ENCODE measurements at regions not wholly inside any gene's neighbourhood (a gene's known extent, or its start where the extent isn't known, plus 50 kb on each side); places are given as distances from the start of the nearest gene placed in this dataset.
"Not testable (repeated sequence)": the region's sequence is repeated elsewhere in the genome, so short reads cannot be mapped to it uniquely, and the experiment has no call there.

- no peak for DNase-seq
These were observed 92.8 kb upstream of the PARD3 start for GRCh38 chr10:34907743-34908430.

GRCh38 chr10:34906067-34906965 is 91.2 kb upstream of the PARD3 start:
- no peak for DNase-seq

GRCh38 chr10:34905200-34905927 is 90.3 kb upstream of the PARD3 start:
- DNase-seq: no peak

GRCh38 chr10:34904191-34904590 is 89.1 kb upstream of the PARD3 start:
- no peak for DNase-seq

- DNase-seq: no peak
These were observed 84.1 kb upstream of the PARD3 start for GRCh38 chr10:34899161-34899560.

GRCh38 chr10:34895977-34896376 is 80.9 kb upstream of the PARD3 start:
- DNase-seq: no peak

GRCh38 chr10:34895046-34895445 is 80.0 kb upstream of the PARD3 start:
- DNase-seq: not testable (repeated sequence)

GRCh38 chr10:34892521-34892920 is 77.4 kb upstream of the PARD3 start:
- not testable (repeated sequence) for DNase-seq

- DNase-seq: no peak
These were observed 75.8 kb upstream of the PARD3 start for GRCh38 chr10:34890939-34891338.

GRCh38 chr10:34889004-34889869 is 74.1 kb upstream of the PARD3 start:
- DNase-seq: no peak

- DNase-seq: no peak
These were observed 72.0 kb upstream of the PARD3 start for GRCh38 chr10:34886906-34887642.

- no peak for DNase-seq
These were observed 70.8 kb upstream of the PARD3 start for GRCh38 chr10:34885898-34886297.

- no peak for DNase-seq
These were observed 69.9 kb upstream of the PARD3 start for GRCh38 chr10:34885011-34885410.

GRCh38 chr10:34884272-34884952 is 69.3 kb upstream of the PARD3 start:
- no peak for DNase-seq

GRCh38 chr10:34880817-34881216 is 65.7 kb upstream of the PARD3 start:
- no peak for DNase-seq

- DNase-seq: not testable (repeated sequence)
These were observed 63.6 kb upstream of the PARD3 start for GRCh38 chr10:34878651-34879050.

- DNase-seq: no peak
These were observed 60.0 kb upstream of the PARD3 start for GRCh38 chr10:34875061-34875460.

- DNase-seq: no peak
These were observed 57.7 kb upstream of the PARD3 start for GRCh38 chr10:34872820-34873219.

- DNase-seq: no peak
These were observed 54.2 kb upstream of the PARD3 start for GRCh38 chr10:34869135-34869836.

- no peak for DNase-seq
These were observed 53.5 kb upstream of the PARD3 start for GRCh38 chr10:34868589-34868988.

Measured in inflammatory macrophage (primary cell).